ENCODE measurements at regions not wholly inside any gene's neighbourhood (a gene's known extent, or its start where the extent isn't known, plus 50 kb on each side); places are given as distances from the start of the nearest gene placed in this dataset.

- H3K27me3 Mint-ChIP-seq (ENCODE audit: insufficient read depth, unreplicated experiment) = peaks cover 5% of the 10 kb centered on the region
- intact Hi-C loops (cut with micrococcal nuclease; ENCODE audit: unreplicated experiment) = loop anchor here (10.0 kb wide), 1 partner anchor 70 kb away; the partner anchor contains the start of gene LRP8
- no peak overlapping the region for H3K4me3 Mint-ChIP-seq (ENCODE audit: unreplicated experiment)
- POLR2A ChIA-PET = no interaction called here
- H3K9me3 Mint-ChIP-seq (ENCODE audit: unreplicated experiment) = no peaks in the 10 kb centered on the region
- CTCF ChIA-PET = interaction anchor here (1.1 to 2.6 kb wide), 3 partner anchors 19 to 116 kb away, joined by 3 to 22 read pairs (median 5); no protein-coding TSS in a partner anchor
- Histone ChIP-seq H3K9me3 (no peaks in the 10 kb centered on the region), H3K27me3 (replicated peaks; ENCODE audit: control insufficient read depth, insufficient read depth, low read length) (no peaks in the 10 kb centered on the region), H3K36me3 (ENCODE audit: control insufficient read depth, insufficient read depth, low read length) (no peaks in the 10 kb centered on the region), H3K4me1 (no peaks in the 10 kb centered on the region), H3K4me3 (ENCODE audit: low read depth, low read length) (no peak overlapping the region)
- no peak overlapping the region for H3K27ac Mint-ChIP-seq (ENCODE audit: unreplicated experiment)
- TF ChIP-seq CTCF (IDR thresholded peaks at IDR 0.05; ENCODE audit: insufficient read depth in 1 of 2, low read depth in 1 of 2, low read length in 1 of 2, severe bottlenecking in 1 of 2, unreplicated experiment in 1 of 2) = no peak
- no TSS peak for BruUV-seq (replicated peaks)
- no peak for DNase-seq
- H3K36me3 Mint-ChIP-seq (ENCODE audit: insufficient read depth, unreplicated experiment) = no peaks in the 10 kb centered on the region
- no peaks in the 10 kb centered on the region for H3K4me1 Mint-ChIP-seq (ENCODE audit: low read depth, unreplicated experiment)
These were observed 64.9 kb upstream of the DMRTB1 start for GRCh38 chr1:53394306-53394705.

- Histone ChIP-seq H3K36me3 (ENCODE audit: control insufficient read depth, insufficient read depth, low read length) (no peaks in the 10 kb centered on the region), H3K4me1 (no peaks in the 10 kb centered on the region), H3K9me3 (no peaks in the 10 kb centered on the region), H3K27me3 (replicated peaks; ENCODE audit: control insufficient read depth, insufficient read depth, low read length) (no peaks in the 10 kb centered on the region), H3K4me3 (ENCODE audit: low read depth, low read length) (no peak overlapping the region)
- no TSS peak for BruUV-seq (replicated peaks)
- peaks cover 5% of the 10 kb centered on the region for H3K27me3 Mint-ChIP-seq (ENCODE audit: insufficient read depth, unreplicated experiment)
- ChIA-PET POLR2A (no interaction called here), CTCF (no interaction called here)
- no peaks in the 10 kb centered on the region for H3K4me1 Mint-ChIP-seq (ENCODE audit: low read depth, unreplicated experiment)
- H3K9me3 Mint-ChIP-seq (ENCODE audit: unreplicated experiment) = no peaks in the 10 kb centered on the region
- intact Hi-C loops (cut with micrococcal nuclease; ENCODE audit: unreplicated experiment) = loop anchor here (10.0 kb wide), 1 partner anchor 71 kb away; the partner anchor contains the start of gene LRP8
- DNase-seq = no peak
- H3K4me3 Mint-ChIP-seq (ENCODE audit: unreplicated experiment) = no peak overlapping the region
- TF ChIP-seq CTCF (IDR thresholded peaks at IDR 0.05; ENCODE audit: insufficient read depth in 1 of 2, low read depth in 1 of 2, low read length in 1 of 2, severe bottlenecking in 1 of 2, unreplicated experiment in 1 of 2) = no peak
- no peaks in the 10 kb centered on the region for H3K36me3 Mint-ChIP-seq (ENCODE audit: insufficient read depth, unreplicated experiment)
- no peak overlapping the region for H3K27ac Mint-ChIP-seq (ENCODE audit: unreplicated experiment)
These were observed 63.5 kb upstream of the DMRTB1 start for GRCh38 chr1:53395671-53396215.

GRCh38 chr1:53396573-53397268 lies 62.5 kb upstream of the DMRTB1 start:
- Mint-ChIP-seq H3K4me3 (ENCODE audit: unreplicated experiment) (no peak overlapping the region), H3K9me3 (ENCODE audit: unreplicated experiment) (no peaks in the 10 kb centered on the region), H3K4me1 (ENCODE audit: low read depth, unreplicated experiment) (no peaks in the 10 kb centered on the region), H3K27me3 (ENCODE audit: insufficient read depth, unreplicated experiment) (peaks cover 5% of the 10 kb centered on the region), H3K27ac (ENCODE audit: unreplicated experiment) (no peak overlapping the region), H3K36me3 (ENCODE audit: insufficient read depth, unreplicated experiment) (no peaks in the 10 kb centered on the region)
- DNase-seq = no peak
- ChIA-PET CTCF (no interaction called here), POLR2A (no interaction called here)
- H3K9me3 ChIP-seq = no peaks in the 10 kb centered on the region
- intact Hi-C loops (cut with micrococcal nuclease; ENCODE audit: unreplicated experiment) = loop anchor here (10.0 kb wide), 1 partner anchor 72 kb away; the partner anchor contains the start of gene LRP8
- no TSS peak for BruUV-seq (replicated peaks)
- no peaks in the 10 kb centered on the region for H3K4me1 ChIP-seq
- H3K27me3 ChIP-seq (replicated peaks; ENCODE audit: control insufficient read depth, insufficient read depth, low read length) = no peaks in the 10 kb centered on the region; the same call in 1 of the 2 replicates
- no peak for TF ChIP-seq CTCF (IDR thresholded peaks at IDR 0.05; ENCODE audit: insufficient read depth in 1 of 2, low read depth in 1 of 2, low read length in 1 of 2, severe bottlenecking in 1 of 2, unreplicated experiment in 1 of 2)
- no peaks in the 10 kb centered on the region for H3K36me3 ChIP-seq (ENCODE audit: control insufficient read depth, insufficient read depth, low read length)
- H3K4me3 ChIP-seq (ENCODE audit: low read depth, low read length) = no peak overlapping the region

Data from Caco-2 (cell line).